Right renal pelvis (tissue), 4 donors: ENCODE measurements at regions not wholly inside any gene's neighbourhood (a gene's known extent, or its start where the extent isn't known, plus 50 kb on each side); places are given as distances from the start of the nearest gene placed in this dataset.

Experiments used
- DNase-seq, 4 donors: peaks; one replicate each; pipeline ENCODE4 v3.0.0-alpha.2; 2013; ENCODE audit warnings: low read depth in 4 of 4, low spot score in 3 of 4, missing footprints in 1 of 4

DNA sequence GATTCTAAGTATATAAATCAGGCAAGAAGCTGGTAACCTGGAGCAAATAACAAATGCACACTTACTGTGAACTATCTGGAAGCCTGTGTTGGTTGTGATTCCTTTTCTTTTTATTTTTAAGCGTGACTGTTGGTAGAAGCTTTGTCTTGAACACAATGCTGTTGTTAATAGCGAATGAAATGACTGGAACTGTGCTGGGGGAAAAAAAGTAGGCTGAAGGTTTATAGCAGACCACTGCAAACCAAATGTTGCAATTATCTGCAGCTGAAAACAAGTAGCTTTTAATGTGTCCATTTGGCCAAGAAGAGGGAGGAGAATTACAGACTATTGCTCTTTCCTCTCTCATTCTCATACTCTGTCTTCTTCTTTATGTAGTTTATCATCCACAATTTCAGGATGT is 184.5 kb upstream of the DNAJC19 start:
- DNase-seq, result no peak

DNA sequence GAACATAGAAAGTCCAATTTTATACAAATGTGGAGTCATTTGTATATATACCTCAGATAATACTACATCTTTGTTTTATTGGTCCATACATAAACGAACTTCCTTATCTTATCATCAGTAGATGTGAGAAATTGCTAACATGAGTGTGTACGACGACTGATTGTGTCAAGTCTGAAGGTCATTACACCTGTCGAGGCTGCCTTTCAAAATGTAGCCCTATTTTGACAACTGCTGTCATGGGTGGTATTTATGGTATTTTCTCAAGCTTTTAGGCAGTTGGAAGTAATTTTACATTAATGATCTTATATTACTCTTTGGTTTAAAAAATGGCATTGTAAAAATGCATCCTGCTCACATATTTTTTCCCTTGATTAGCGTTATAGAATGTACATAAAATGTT is 183.7 kb upstream of the DNAJC19 start:
- no peak for DNase-seq

DNA sequence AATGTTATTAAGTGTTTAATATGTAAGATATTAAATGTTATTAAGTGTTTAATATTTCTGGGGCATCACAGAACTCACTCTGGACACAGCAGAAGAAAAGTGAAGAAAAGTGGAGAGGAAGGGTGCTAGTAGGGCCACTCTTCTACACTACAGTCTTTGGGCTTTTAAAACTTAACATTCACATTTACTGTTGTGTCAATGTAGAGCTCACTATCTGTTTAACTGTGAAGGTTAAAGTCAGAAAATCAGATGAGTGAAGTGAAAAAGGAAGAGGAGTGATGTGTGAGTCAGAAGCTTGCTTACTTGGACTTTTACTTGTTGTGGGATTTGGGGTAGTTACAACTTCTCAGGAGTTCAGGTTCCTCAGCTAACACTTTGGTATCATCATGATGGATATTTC is 145.3 kb upstream of the DNAJC19 start:
- no peak for DNase-seq

DNA sequence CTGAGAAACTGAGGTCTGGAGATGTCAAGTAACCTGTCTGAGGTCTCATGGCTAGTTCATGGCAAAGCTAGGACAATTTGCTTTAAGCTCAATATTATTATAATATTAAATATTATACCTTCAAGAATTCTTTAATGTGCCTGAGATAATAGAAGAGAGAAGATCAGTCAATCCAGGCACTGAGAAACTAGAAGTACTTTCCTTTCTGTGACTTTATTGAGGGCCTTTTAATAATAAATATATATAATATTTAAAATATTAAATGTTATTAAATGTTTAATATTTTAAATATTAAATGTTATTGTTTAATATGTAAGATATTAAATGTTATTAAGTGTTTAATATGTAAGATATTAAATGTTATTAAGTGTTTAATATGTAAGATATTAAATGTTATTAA is 144.3 kb upstream of the DNAJC19 start:
- DNase-seq, result no peak

DNA sequence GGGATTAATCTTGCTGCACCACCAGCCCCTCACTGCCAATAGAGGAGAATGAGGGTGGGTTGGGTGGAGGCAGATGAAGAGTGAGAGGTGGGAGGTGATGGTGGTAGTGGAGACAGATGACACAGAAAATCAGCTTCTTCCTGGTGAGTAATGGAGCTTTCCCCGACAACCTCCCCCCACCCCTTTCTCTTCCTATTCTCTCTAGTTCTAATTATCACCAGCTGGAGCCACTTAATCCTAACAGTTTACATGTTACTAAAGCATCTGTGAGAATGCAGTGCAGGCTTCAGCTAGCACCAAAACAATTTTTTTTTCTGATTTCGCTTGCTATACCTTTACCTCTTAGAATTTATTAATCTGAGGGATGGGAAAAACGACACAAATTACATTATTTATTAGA is 116.1 kb upstream of the DNAJC19 start:
- no peak for DNase-seq

DNA sequence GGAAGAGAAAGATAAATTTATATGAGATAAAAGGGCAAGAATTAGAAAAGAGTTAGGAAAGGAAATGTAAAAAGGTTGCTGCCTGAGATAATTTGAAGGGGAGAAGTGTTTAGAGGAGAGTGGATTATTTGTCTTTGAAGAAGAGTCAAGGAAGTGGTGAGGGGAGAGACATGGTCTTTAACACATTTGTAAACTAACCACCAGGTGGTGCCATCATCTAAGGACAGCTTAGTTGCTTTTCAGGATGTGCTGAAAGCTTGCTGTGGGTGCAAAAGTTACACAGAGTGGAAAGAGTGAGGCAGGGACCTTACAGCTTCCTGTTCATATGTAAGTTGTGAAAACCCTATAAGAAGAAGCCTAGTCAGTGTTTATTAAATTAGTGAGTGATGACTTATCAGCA is 114.1 kb upstream of the DNAJC19 start:
- no peak for DNase-seq

DNA sequence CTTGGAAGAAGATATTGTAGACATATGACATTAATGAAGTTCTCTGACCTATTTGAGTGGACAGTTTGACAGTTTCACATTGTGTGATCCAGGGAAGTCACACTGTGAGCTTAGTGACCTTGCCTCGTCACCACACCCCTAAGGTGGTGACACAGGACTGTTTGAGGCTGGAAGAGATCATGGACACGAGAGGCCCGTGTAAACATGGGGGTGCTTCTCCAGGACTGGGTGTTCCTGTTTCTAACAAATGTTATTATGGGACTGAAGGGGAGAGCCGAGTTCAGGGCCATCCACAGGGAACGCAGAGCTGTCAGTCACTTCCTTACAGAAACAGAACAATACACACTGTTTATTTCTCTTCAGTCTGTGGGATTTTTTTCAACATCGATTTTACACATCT is 96.5 kb upstream of the DNAJC19 start:
- DNase-seq, result no peak

DNA sequence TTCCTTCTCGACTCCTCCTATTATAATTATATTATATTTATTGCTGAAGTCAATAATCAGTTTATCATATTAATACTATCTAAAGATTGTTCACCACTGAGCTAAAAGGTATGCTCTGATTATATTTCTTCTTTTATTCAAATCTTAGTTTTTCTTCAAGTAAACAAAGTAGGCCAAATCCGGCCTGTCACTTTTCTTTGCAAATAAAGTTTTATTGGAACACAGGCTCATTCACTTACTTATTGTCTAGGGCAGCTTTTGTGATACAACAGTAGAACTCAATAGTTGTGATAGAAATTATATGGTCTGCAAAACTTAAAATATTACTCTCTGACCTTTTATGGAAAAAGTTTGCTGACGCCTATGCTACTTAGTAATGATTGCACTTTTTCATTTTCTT is 92.4 kb upstream of the DNAJC19 start:
- DNase-seq, result no peak

DNA sequence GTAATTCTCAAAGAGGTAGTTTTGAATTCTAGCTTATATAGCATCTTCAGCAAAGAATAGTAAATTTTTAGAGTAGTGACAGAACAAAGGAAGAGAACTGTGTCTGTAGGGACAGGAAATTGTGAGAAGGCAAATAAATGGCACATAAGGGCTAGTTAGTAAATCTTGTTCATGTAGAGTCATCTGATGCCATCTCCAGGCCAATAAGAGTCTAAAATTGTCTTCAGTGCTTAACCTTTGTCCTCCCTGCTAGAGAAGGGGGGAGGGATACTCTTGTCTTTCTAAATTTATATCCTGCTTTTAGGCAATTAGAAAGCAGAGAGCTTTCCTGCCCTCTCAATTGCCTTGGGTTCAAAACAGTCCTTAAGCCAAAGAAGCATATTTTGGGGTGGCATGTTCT is 87.0 kb upstream of the DNAJC19 start:
- no peak for DNase-seq

DNA sequence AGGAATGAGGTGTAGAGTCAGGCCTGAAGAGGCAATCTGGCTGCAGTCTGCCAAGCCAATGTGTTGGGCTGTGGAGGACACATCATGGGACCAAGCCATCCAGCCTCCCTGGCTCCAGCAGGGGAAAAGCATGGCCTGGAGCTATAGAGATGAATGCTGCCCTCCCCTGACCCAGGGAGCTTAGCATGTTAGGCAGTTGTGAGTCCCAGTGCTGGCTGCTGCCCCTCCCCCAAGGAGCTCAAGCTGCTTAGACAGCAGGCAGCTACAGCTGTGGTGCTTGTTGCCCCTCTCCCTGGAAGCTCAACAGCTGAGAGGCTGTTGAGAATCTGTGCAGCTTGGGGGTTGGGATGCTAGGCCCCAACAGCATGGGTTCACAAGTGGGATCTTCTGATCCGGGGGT is 85.6 kb upstream of the DNAJC19 start:
- no peak for DNase-seq

DNA sequence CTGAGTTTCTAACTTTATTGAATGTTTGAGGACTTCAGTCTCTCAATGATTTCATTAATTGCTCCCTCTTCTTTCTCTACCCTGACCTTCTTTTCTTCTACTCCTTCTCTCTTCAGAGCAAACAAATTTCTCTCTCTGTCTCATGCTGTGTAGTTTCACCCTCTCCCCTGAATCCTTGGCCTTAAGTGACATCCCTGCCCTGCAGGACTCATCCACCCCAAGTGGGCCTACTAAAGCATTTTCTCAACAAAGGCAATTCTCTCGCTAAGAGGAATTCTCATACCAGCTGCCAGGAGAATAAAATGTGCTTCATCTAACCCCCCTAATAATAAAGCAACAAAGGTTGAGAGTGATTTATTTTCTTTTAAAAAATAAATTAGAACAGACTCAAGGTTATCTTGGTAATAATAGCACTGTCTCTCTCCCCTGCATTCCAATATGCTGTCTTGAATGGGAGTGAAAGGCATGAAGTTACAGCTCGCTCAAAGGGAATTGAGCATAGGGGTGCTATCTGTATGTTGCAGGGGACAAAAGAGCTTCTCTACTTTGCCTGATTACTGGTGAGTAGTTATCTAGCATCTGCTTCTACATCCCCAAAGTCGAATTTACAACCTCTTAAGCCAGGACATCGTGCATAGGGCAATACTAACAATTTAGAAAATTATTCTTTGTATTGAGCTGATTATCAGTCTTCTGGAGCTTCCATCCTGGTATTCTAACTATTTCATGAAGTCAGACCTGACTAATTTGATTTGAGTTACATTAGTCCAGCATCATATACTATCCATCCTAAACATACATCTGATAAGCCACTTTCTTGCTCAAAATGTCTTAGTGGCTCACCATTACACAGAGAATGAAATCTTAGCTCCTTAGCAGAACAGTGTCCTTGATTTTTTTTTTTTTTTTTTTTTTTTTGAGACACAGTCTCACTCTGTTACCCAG is 76.9 kb upstream of the DNAJC19 start:
- DNase-seq, result no peak

DNA sequence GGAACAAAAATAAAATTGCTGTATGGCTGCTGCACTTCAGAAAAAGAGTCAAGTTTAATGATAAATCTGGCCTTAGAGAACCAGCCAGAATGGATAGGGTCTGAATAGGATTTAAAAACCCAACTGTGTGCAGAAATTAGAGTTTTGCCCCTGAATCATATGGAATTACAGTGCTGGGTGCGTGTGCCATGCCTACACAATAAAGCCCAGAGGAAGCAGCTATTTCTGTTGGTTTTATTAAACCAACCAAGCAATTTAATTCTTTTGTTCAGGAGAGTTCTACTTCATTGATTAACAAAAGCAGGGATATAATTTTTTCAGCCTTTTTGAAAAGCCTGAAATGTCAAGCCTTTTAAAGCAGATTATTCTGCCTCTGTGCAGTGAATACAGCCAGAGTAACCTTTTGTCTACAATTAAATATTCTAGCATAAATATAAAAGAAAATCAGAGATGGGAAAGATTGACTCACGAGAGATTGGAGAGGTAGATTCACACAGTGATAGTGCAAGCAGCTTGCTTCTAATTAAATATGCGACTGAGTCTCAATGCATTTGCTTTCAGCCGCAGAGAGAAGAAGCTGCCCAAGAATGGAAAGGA is 66.7 kb upstream of the DNAJC19 start:
- no peak for DNase-seq

DNA sequence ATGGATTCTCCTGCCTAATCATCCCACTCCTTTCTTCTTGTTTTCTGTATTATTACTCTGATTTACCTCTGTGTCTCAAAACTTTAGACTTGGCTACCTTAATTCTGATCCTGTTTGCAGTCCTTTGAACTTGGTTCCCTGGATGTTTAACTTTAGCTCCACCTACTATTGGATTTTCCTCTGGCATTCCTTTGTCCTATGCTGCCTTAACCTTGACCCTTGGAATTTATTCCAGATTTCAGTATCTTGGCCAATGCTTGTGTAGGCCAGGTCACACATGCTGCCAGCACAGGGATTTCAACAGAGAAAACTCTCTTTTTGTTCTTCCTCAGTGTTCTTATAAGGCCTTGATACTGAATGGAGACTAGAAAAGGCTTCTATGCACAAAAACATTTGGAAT is 65.0 kb upstream of the DNAJC19 start:
- no peak for DNase-seq

DNA sequence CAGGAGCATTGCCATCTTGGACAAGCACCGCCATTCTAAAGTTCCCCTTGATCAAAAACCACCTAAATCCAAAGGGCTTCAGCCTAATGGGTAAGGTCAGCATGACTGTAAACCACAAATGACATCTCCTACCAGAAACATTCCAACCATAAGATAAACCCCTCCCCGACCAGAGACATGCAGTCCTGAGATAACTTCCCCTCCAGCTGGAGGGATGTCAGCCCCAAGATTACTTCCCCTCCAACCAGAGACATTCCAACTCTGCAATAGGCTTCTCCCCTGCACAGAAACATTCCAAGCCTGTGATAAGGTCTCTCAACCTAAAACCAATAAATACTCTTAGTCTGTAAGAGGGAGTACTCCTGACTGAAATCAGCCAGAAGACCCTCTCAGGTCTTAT is 62.7 kb upstream of the DNAJC19 start:
- DNase-seq, result no peak

DNA sequence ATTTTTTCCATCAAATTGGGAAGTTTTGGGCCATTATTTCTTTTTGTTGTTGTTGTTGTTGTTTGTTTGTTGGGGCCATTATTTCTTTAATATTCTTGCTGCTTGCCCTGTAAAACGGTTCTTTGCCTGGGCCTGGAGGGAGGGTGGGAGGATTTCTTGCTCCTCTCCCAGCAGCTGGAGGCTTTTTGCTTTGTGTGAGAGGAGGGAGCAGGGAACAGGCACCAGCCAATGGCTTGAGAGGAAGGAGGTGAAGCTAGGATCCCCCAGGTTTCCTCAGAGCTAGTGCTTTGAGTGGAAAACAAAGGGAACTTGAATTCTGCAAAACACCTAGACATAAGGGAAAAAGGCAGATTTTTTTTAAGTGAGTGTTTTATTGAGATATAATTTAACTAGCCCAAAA is 61.2 kb upstream of the DNAJC19 start:
- DNase-seq, result no peak

DNA sequence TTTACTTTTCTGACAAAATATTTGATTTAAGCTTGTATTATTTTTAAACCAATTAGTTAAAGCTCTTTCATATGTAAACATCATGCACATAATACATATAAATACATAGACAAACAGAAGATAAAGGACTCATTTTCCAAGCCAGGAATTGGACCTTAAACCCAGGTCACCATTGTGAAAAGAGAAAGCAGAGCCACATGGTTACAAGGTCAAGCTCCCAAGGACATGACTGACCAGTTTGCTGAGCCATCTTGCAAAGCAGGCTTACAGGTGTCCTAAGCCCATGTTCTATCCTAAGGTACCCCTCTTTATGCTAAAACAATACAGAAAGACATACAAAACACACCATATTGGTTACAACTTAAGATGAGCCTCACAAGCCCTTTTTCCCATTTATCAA is 50.5 kb upstream of the DNAJC19 start:
- DNase-seq, result no peak
